ENCODE measurements at regions not wholly inside any gene's neighbourhood (a gene's known extent, or its start where the extent isn't known, plus 50 kb on each side); places are given as distances from the start of the nearest gene placed in this dataset.

DNA sequence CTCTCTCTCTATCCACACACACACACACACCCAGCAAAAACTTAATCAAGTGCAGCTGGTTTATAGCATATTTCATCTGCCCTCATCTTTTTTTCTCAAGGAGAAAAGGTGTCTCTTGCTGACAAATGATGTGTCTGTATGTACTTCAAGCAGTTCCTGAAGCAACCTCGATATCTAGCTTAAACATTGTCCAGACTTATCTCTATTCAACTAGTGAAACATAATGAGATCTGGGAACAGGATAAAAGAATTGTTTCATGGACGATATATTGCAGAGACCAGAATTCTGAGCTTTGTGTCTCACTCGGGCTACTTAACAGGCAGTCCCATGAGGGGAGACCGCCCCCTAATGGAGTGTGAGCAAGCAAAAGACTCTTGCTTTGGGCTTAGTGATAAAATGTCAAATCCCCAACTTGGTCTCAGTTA, 929.2 kb upstream of the SOX11 start:
- FAIRE-seq (no peak), DNase-seq (ENCODE audit: low spot score) (no peak), ATAC-seq (no peak)
- H3K9me3 ChIP-seq (ENCODE audit: low read length): peaks cover 88% of the 10 kb centered on the region
- H3K36me3 ChIP-seq (replicated peaks in 1 of 2; ENCODE audit: control insufficient read depth in 1 of 2, insufficient read depth in 2 of 2, low read length in 2 of 2): no peaks in the 10 kb centered on the region
- H3K27ac ChIP-seq (ENCODE audit: extremely low read length, insufficient read depth, low read length): no peak overlapping the region
- no peak overlapping the region for H3K4me2 ChIP-seq (ENCODE audit: low read depth, low read length)
- no peak overlapping the region for H2AFZ ChIP-seq (ENCODE audit: low read length)
- ChIA-PET CTCF (ENCODE audit: low intra/inter-chr PET ratio, low total read pairs) (no interaction called here), POLR2A (no interaction called here)
- H3K4me1 ChIP-seq (ENCODE audit: insufficient read depth, low read length): no peaks in the 10 kb centered on the region
- no TSS peak for BruUV-seq (replicated peaks)
- intact Hi-C loops (cut with micrococcal nuclease; ENCODE audit: unreplicated experiment) (loop anchor here (10.0 kb wide), 1 partner anchor 408 kb away; no protein-coding TSS in a partner anchor), in situ Hi-C loops (cut with HindIII; ENCODE audit: extremely low pct_ligation_motif_present, low pct_unique_long_range_greater_than_20kb) (no loop called here)
- TF ChIP-seq IKZF1 (IDR thresholded peaks at IDR 0.05) (no peak), STAG1 (CRISPR knock-in tag; IDR thresholded peaks at IDR 0.05) (peak; percentile 31)
- TF ChIP-seq, protein P1, sequence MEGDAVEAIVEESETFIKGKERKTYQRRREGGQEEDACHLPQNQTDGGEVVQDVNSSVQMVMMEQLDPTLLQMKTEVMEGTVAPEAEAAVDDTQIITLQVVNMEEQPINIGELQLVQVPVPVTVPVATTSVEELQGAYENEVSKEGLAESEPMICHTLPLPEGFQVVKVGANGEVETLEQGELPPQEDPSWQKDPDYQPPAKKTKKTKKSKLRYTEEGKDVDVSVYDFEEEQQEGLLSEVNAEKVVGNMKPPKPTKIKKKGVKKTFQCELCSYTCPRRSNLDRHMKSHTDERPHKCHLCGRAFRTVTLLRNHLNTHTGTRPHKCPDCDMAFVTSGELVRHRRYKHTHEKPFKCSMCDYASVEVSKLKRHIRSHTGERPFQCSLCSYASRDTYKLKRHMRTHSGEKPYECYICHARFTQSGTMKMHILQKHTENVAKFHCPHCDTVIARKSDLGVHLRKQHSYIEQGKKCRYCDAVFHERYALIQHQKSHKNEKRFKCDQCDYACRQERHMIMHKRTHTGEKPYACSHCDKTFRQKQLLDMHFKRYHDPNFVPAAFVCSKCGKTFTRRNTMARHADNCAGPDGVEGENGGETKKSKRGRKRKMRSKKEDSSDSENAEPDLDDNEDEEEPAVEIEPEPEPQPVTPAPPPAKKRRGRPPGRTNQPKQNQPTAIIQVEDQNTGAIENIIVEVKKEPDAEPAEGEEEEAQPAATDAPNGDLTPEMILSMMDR (CRISPR knock-in tag; IDR thresholded peaks at IDR 0.05): 0 out of 2 replicates have a peak, but pooled peaks have one; percentile 14
- no peaks in the 10 kb centered on the region for H3K27me3 ChIP-seq (ENCODE audit: control insufficient read depth in 1 of 2, insufficient read depth in 2 of 2, low read length in 2 of 2)
- no peaks in the 10 kb centered on the region for H3K79me2 ChIP-seq (ENCODE audit: insufficient read depth, low read length)
- no peak overlapping the region for H3K4me3 ChIP-seq (replicated peaks in 1 of 3; ENCODE audit: insufficient read depth in 1 of 3, low read depth in 2 of 3, low read length in 3 of 3)
- H3K9ac ChIP-seq (ENCODE audit: insufficient read depth, low read depth, low read length): no peak overlapping the region
- H4K20me1 ChIP-seq (ENCODE audit: insufficient read depth, low read length): no peaks in the 10 kb centered on the region
- WGBS (ENCODE audit: low lambda C conversion rate): 2% methylated on average over 4 of the region's 4 CpGs

DNA sequence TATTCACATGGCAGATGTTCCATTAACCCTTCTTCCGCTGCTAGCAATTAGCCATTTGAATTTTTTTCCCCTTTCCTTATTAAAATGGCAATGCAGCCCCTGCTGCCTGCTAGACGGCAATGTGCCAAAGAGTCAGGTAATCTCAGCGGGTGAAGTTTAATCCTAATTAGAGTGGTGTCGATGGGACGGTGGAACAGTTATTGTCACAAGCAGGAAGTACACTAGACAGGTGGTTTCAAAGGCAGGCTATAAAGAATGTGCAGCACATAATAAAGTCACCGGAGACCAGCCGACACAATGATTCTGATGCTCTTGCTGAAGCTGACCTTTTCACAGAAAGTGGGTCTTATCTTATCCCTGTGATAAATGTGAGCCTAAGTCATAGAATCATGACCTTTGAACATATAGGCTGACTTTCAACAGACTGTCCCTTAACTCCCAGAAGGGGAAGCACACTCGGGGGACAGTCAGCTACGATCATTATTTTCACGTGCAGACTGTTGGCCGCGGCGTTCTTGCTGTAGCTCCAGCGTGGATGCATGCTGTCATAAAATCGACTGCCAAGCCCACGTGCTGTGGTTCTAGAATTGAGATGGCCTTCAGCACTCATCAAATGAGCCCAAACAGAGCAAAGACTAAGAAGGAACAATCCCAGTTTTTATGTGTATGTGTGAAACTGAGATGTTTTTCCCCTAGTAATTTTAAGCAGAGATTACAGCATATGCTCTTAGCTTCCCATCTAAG, 926.2 kb upstream of the SOX11 start:
- FAIRE-seq: no peak
- TF ChIP-seq, protein P2, sequence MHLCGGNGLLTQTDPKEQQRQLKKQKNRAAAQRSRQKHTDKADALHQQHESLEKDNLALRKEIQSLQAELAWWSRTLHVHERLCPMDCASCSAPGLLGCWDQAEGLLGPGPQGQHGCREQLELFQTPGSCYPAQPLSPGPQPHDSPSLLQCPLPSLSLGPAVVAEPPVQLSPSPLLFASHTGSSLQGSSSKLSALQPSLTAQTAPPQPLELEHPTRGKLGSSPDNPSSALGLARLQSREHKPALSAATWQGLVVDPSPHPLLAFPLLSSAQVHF (CRISPR knock-in tag; IDR thresholded peaks at IDR 0.05): no peak
- in situ Hi-C loops (cut with HindIII; ENCODE audit: extremely low pct_ligation_motif_present, low pct_unique_long_range_greater_than_20kb): no loop called here

More for the DNA sequence above, 926.2 kb upstream of the SOX11 start:
- ChIA-PET CTCF (ENCODE audit: low intra/inter-chr PET ratio, low total read pairs) (no interaction called here), POLR2A (no interaction called here)
- intact Hi-C loops (cut with micrococcal nuclease; ENCODE audit: unreplicated experiment): loop anchor here (10.0 kb wide), 1 partner anchor 411 kb away; no protein-coding TSS in a partner anchor
- ATAC-seq: no peak
- Histone ChIP-seq H3K9me3 (ENCODE audit: low read length) (peaks cover 81% of the 10 kb centered on the region), H2AFZ (ENCODE audit: low read length) (no peak overlapping the region), H3K79me2 (ENCODE audit: insufficient read depth, low read length) (no peaks in the 10 kb centered on the region), H4K20me1 (ENCODE audit: insufficient read depth, low read length) (no peaks in the 10 kb centered on the region), H3K4me3 (replicated peaks in 1 of 3; ENCODE audit: insufficient read depth in 1 of 3, low read depth in 2 of 3, low read length in 3 of 3) (no peak overlapping the region), H3K36me3 (replicated peaks in 1 of 2; ENCODE audit: control insufficient read depth in 1 of 2, insufficient read depth in 2 of 2, low read length in 2 of 2) (no peaks in the 10 kb centered on the region), H3K27ac (ENCODE audit: extremely low read length, insufficient read depth, low read length) (no peak overlapping the region), H3K4me1 (ENCODE audit: insufficient read depth, low read length) (no peaks in the 10 kb centered on the region), H3K4me2 (ENCODE audit: low read depth, low read length) (no peak overlapping the region), H3K27me3 (ENCODE audit: control insufficient read depth in 1 of 2, insufficient read depth in 2 of 2, low read length in 2 of 2) (no peaks in the 10 kb centered on the region; a peak in 1 of 5 replicates), H3K9ac (ENCODE audit: insufficient read depth, low read depth, low read length) (no peak overlapping the region)
- no TSS peak for BruUV-seq (replicated peaks)
- 47% methylated on average over 16 of the region's 16 CpGs for WGBS (ENCODE audit: low lambda C conversion rate)
- DNase-seq (ENCODE audit: low spot score): no peak
